H1 (cell line): ENCODE measurements at regions not wholly inside any gene's neighbourhood (a gene's known extent, or its start where the extent isn't known, plus 50 kb on each side); places are given as distances from the start of the nearest gene placed in this dataset.

ENCODE experiments used
- CBX5 ChIP-seq: fragments of 300-800, 300-1000 bp; sonication (generic); IDR thresholded peaks from 2 replicates; pipeline ENCODE4 v1.7.1; 2016; ENCODE audit warnings: antibody characterized with exemption, low read length, low read depth
- CHD2 ChIP-seq: IDR thresholded peaks from 2 replicates; pipeline ENCODE4 v1.6.1; 2012; ENCODE audit warnings: low read length, improper control_type of control experiment
- EP300 ChIP-seq, 2 experiments: IDR thresholded peaks; 1 replicate in 1 of 2; 2 replicates in 1 of 2; pipeline ENCODE4 v1.6.1; 2011 to 2012; ENCODE audit warnings: low read depth in 2 of 2, low read length in 2 of 2, mild to moderate bottlenecking in 2 of 2, borderline replicate concordance in 1 of 2, inconsistent platforms in 1 of 2, moderate library complexity in 1 of 2
- HDAC6 ChIP-seq: IDR thresholded peaks from one replicate; pipeline ENCODE4 v1.7.1; 2012; ENCODE audit warnings: low read depth, mild to moderate bottlenecking, inconsistent platforms, low read length, moderate library complexity
- MAFK ChIP-seq: IDR thresholded peaks from 2 replicates; pipeline ENCODE4 v1.6.1; 2012; ENCODE audit warnings: low read depth, mild to moderate bottlenecking, improper control_type of control experiment, low read length
- POLR2AphosphoS5 ChIP-seq: IDR thresholded peaks from 2 replicates; pipeline ENCODE4 v1.6.1; 2011; ENCODE audit warnings: low read depth, low read length
- POU5F1 ChIP-seq: IDR thresholded peaks from 2 replicates; pipeline ENCODE4 v1.6.1; 2011; ENCODE audit warnings: low read depth, mild to moderate bottlenecking, low read length, moderate library complexity
- RBBP5 ChIP-seq: IDR thresholded peaks from 2 replicates; pipeline ENCODE4 v1.7.1; 2012; ENCODE audit warnings: low read depth, mild to moderate bottlenecking, inconsistent platforms, low read length, moderate library complexity, borderline replicate concordance
- SIX5 ChIP-seq: IDR thresholded peaks from 2 replicates; pipeline ENCODE4 v1.6.1; 2011; ENCODE audit warnings: mild to moderate bottlenecking, low read depth, low read length
- SP1 ChIP-seq: IDR thresholded peaks from 2 replicates; pipeline ENCODE4 v1.6.1; 2011; ENCODE audit warnings: low read depth, low read length
- YY1 ChIP-seq: IDR thresholded peaks from 2 replicates; pipeline ENCODE4 v1.6.1; 2011; ENCODE audit warnings: low read depth, mild to moderate bottlenecking, low read length
- TF ChIP-seq, protein P1 (sequence below): fragments of 300-600 bp; sonication (generic); IDR thresholded peaks from 2 replicates; pipeline ENCODE4 v1.7.1; 2012; ENCODE audit warnings: low read length, moderate library complexity, mild to moderate bottlenecking, inconsistent platforms; ENCODE audit not compliant: insufficient replicate concordance
- TF ChIP-seq, protein P2 (sequence below): IDR thresholded peaks from 2 replicates; pipeline ENCODE4 v1.6.1; 2012; ENCODE audit warnings: inconsistent platforms

- TF ChIP-seq, protein P1, sequence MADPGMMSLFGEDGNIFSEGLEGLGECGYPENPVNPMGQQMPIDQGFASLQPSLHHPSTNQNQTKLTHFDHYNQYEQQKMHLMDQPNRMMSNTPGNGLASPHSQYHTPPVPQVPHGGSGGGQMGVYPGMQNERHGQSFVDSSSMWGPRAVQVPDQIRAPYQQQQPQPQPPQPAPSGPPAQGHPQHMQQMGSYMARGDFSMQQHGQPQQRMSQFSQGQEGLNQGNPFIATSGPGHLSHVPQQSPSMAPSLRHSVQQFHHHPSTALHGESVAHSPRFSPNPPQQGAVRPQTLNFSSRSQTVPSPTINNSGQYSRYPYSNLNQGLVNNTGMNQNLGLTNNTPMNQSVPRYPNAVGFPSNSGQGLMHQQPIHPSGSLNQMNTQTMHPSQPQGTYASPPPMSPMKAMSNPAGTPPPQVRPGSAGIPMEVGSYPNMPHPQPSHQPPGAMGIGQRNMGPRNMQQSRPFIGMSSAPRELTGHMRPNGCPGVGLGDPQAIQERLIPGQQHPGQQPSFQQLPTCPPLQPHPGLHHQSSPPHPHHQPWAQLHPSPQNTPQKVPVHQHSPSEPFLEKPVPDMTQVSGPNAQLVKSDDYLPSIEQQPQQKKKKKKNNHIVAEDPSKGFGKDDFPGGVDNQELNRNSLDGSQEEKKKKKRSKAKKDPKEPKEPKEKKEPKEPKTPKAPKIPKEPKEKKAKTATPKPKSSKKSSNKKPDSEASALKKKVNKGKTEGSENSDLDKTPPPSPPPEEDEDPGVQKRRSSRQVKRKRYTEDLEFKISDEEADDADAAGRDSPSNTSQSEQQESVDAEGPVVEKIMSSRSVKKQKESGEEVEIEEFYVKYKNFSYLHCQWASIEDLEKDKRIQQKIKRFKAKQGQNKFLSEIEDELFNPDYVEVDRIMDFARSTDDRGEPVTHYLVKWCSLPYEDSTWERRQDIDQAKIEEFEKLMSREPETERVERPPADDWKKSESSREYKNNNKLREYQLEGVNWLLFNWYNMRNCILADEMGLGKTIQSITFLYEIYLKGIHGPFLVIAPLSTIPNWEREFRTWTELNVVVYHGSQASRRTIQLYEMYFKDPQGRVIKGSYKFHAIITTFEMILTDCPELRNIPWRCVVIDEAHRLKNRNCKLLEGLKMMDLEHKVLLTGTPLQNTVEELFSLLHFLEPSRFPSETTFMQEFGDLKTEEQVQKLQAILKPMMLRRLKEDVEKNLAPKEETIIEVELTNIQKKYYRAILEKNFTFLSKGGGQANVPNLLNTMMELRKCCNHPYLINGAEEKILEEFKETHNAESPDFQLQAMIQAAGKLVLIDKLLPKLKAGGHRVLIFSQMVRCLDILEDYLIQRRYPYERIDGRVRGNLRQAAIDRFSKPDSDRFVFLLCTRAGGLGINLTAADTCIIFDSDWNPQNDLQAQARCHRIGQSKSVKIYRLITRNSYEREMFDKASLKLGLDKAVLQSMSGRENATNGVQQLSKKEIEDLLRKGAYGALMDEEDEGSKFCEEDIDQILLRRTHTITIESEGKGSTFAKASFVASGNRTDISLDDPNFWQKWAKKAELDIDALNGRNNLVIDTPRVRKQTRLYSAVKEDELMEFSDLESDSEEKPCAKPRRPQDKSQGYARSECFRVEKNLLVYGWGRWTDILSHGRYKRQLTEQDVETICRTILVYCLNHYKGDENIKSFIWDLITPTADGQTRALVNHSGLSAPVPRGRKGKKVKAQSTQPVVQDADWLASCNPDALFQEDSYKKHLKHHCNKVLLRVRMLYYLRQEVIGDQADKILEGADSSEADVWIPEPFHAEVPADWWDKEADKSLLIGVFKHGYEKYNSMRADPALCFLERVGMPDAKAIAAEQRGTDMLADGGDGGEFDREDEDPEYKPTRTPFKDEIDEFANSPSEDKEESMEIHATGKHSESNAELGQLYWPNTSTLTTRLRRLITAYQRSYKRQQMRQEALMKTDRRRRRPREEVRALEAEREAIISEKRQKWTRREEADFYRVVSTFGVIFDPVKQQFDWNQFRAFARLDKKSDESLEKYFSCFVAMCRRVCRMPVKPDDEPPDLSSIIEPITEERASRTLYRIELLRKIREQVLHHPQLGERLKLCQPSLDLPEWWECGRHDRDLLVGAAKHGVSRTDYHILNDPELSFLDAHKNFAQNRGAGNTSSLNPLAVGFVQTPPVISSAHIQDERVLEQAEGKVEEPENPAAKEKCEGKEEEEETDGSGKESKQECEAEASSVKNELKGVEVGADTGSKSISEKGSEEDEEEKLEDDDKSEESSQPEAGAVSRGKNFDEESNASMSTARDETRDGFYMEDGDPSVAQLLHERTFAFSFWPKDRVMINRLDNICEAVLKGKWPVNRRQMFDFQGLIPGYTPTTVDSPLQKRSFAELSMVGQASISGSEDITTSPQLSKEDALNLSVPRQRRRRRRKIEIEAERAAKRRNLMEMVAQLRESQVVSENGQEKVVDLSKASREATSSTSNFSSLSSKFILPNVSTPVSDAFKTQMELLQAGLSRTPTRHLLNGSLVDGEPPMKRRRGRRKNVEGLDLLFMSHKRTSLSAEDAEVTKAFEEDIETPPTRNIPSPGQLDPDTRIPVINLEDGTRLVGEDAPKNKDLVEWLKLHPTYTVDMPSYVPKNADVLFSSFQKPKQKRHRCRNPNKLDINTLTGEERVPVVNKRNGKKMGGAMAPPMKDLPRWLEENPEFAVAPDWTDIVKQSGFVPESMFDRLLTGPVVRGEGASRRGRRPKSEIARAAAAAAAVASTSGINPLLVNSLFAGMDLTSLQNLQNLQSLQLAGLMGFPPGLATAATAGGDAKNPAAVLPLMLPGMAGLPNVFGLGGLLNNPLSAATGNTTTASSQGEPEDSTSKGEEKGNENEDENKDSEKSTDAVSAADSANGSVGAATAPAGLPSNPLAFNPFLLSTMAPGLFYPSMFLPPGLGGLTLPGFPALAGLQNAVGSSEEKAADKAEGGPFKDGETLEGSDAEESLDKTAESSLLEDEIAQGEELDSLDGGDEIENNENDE, result no peak
- TF ChIP-seq POU5F1, result no peak
- no peak for TF ChIP-seq SIX5
- no peak for TF ChIP-seq EP300 (IDR thresholded peaks at IDR 0.05; ENCODE audit: borderline replicate concordance in 1 of 2, low read depth in 2 of 2, low read length in 2 of 2)
- no peak for TF ChIP-seq CHD2
- no peak for TF ChIP-seq MAFK
- no peak for TF ChIP-seq CBX5
- no peak for TF ChIP-seq SP1
- no peak for TF ChIP-seq POLR2AphosphoS5
- TF ChIP-seq YY1, result no peak
- TF ChIP-seq HDAC6, result no peak
- TF ChIP-seq, protein P2, sequence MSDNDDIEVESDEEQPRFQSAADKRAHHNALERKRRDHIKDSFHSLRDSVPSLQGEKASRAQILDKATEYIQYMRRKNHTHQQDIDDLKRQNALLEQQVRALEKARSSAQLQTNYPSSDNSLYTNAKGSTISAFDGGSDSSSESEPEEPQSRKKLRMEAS, result no peak
- TF ChIP-seq RBBP5, result no peak
These were observed 290.2 kb upstream of the FLRT2 start (continued) for GRCh38 chr14:85239791-85240190.
